ENCODE measurements at regions not wholly inside any gene's neighbourhood (a gene's known extent, or its start where the extent isn't known, plus 50 kb on each side); places are given as distances from the start of the nearest gene placed in this dataset.

DNA sequence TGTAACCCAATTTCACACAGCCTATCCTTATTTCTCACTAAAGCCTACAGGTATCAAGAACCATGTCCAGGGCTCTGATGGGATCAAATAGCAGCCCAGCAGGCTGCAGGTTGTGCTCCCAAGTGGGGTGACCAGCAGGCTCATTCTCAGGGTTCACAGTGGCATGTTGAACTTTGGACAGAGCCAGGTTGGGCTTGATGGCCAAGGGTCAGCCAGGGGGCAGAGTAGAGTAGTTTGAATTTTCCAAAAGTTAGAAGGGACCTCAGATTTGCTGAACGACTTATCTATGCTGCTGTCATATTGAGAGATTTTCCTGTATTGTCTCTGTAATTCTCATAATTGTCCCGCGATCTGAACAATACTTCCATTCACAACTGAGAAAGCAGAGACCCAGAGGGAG is 310.8 kb upstream of the BOD1L1 start:
- no peak for DNase-seq

DNA sequence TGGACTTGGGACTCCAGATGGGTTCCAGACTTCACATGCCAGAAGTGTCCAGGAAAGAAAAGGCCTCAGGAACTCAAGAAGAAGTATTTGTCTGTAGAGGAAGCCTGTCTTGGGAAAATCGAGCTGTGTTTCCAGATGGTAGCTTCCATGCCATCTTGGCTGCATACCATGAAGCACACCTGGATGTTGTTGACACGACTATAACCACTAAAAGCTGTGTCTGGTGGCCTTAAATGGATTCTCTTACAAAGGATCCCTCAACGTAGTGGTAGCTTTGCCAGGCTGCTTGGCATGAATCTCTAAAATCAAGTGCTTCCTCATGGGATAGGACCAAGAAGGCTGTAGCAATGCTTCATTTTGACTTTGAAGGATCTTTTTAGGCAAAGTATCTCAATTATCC is 313.4 kb upstream of the BOD1L1 start:
- no peak for DNase-seq

DNA sequence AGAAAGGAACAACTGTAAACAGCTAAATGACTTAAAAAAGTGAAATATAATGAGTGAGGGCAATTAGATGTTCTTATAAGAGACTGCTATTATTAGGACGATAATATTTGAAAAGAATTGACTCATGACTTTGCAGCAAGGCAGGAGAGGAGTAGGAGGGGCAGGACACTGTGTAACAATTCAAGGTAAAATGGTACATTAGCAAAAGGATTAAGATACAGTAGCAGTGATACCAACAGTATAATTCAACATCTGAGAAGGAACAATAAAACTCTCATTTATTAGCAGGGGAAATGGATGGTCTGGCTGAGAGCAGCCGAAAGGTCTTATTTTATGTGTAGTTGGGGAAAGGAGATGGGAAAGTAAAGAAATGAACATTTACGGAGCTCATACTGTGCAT is 315.5 kb upstream of the BOD1L1 start:
- no peak for DNase-seq

DNA sequence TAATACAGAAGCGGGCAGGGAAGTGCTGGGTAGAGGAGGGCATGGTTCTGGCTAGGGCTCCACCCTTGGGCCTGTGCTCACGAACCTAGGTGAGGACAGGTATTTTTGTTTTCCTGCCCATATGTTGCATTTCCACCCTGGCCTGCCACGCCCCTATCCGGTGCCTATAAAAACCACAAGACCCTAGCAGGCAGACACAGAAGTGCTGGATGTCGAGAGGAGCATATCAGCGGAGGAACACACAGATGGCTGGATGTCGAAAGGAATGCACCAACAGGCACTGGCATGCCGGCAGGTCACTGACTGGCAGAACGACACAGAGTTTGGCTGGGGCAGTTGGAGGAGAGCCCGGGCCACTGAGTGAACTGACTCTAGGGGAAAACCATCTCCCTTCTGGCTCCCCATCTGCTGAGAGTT is 316.6 kb upstream of the BOD1L1 start:
- no peak for DNase-seq

DNA sequence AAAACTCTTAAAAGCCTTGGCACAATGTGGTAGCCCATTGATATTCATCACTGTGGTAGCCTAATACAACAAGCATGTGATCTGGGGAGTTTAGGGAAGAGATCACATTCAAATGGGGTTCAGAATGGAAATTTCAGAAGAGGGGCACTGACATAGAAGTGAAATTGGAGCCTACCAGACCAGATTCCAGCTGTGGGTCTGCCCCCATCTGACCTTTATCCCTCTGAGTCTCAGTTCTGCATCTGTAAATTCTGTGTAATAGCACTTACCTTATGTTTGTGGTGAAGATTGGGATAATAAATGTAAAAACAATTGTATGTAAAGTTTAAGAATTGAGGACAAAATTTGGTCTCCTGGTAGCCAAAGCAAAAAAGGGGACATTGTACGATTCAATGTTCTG is 320.4 kb upstream of the BOD1L1 start:
- no peak for DNase-seq

DNA sequence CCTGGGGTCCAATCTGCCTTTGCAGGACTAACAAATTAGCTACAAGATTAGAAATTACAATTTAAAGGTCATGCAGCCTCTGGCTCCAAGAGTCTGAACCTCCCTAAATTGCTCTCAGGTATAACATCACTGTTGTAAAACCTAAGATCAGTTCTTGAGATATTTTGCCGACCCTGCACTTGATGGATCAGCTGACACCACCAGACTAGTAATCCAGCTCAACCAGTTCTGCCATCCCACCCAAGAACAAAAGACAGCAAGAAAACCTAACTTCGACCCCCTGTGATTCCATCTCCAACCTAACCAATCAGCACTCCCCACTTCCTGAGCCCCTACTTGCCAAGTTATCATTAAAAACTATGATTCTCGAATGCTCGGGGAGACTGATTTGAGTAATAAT is 323.0 kb upstream of the BOD1L1 start:
- DNase-seq = no peak

DNA sequence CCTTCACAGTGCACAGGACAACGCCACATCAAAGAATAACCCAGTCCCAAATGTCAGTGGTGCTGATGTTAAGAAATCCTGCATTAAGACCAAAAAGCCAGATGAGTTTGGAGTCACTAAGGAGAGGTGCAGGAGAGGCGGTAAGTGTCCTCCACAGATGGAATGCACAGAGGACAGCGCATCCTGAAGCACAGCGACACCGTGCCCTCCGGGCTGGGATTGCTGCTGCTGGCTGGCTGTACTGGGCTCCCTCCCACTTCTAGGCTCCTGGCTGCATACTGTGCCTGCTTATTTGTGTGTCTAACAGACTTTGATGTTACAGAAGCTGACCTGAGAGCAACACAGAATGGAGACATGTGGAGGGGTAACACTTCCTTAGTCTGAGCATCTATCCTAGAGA is 325.6 kb upstream of the BOD1L1 start:
- DNase-seq = no peak

DNA sequence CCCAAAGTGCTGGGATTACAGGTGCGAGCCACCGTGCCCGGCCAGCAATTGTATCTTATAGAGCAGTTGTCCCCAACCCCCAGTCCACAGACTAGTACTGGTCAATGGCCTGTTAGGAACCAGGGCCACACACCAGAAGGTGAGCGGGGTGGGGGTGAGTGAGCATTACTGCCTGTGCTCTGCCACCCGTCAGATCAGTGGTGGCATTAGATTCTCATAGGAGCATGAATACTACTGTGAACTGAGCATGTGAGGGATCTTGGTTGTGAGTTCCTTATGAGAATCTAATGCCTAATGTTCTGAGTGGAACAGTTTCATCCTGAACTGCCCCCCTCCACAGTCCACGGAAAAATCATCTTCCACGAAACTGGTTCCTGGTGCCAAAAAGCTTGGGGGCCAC is 328.0 kb upstream of the BOD1L1 start:
- DNase-seq = no peak

DNA sequence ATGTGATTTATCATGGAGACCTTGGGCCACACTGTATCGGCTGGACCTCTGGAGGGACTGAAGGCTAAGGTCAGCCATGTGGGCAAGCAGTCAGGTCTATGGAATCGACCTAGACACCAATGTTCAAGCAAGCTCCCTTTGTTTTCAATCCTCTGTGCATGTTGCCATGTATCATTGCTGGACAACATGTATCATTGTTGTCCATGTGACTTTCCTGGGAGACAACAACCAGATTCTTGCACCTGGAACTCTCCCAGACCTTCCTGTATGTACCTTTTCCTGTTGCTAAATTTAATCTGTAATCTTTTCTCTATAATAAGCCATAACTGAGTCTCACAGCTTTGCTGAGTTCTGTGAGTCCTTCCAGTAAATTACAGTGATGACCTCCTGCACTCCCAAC is 329.4 kb upstream of the BOD1L1 start:
- no peak for DNase-seq

DNA sequence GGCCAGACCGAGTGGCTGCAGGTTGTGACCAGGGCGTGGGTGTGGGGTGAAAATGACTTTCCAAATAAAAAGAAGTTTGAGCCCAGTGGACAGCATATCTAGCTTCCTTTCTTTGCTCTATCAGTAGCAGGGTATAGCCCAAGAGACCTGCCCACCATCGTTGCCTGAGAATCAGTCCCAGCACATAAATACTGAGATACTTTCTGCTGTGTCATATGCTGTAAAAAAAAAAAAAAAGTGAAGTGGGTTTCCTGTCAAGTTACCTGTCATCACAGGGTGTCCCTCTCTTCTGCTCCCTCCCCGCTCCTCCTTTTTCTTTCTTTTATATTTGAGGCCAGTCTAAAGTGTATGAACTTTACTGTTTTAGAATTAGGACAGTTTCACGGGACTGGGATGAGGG is 330.3 kb upstream of the BOD1L1 start:
- DNase-seq = no peak

DNA sequence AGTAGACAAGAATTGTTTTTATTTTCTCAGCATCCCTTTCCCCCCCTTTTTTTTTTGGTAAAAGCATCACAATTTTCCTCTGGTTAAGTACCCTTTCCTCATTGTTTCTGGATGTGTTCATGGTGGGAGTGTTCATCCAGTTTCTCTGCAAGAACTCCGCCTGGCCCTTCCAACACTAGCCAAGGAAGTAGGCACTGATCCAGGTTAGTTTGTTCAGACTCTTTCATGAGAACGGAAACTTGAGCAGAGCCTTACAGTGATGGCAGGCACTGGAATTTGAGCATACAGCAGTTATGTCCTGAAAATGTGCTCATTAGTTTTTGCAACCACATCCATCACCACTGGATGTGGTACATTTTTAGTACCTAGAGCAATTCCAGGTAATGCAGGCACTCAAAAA is 336.1 kb upstream of the BOD1L1 start:
- peak in 2 of 3 donors; percentile 21 to 37 for DNase-seq

DNA sequence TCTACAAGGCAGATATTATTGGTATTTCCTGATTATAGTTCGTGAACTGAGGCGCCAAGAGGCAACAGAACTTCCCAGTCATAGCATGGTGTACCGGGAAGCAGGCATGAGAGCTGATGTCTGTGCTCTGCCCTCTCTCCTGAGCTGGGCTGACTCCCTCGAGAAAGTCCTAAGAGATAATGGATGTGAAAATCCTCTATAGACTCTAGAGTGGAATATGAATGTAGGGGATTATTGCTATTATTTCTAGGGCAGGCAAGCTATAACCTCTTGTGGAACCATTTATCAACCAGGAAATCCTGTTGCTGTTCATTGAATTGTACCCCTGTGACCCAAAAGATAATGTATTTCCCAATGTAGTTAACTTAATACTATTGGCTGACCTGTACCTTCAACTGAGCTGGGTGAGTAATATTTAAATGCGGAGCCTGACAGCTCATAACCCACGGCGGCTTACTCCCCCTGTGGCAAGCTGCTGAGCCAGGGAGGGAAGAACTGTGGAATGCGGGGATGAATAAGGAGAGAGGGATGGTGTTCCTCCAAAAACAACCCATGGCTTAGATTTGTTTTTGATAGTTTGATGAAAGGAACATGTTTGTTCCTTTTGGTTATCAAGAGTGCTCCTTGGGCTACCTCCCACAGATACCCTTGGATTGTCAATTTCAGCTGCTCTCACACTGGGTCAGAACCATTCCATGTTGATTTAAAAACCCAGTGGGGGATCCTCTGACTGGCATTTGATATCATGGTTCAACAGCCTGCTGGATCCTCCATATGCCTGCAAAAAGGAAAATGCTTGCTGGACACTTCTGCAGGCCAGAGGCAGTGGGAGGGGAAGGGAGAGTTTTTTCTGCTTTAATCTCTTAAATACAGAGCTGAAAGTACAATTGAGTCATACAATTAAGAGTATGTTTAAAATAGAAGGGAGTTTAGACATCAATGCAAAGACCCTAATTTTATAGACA is 339.0 kb upstream of the BOD1L1 start:
- DNase-seq = peak in 1 of 3 donors; percentile 44

DNA sequence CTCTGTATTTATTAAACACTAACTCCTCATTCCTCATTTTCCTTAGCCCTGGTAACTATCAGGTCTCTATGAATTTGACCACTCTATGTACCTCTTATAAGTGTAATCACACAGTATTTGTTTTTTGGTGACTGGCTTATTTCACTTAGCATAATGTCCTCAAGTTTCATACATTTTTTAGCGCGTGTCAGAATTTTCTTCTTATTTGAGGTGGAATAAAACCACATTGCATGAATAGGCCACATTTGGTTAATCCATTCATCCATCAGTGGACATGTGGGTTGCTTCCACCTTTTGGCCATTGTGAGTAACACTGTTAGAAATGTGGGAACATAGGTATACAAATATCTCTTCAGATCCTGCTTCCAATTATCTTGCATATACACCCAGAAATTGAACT is 341.2 kb upstream of the BOD1L1 start:
- no peak for DNase-seq

DNA sequence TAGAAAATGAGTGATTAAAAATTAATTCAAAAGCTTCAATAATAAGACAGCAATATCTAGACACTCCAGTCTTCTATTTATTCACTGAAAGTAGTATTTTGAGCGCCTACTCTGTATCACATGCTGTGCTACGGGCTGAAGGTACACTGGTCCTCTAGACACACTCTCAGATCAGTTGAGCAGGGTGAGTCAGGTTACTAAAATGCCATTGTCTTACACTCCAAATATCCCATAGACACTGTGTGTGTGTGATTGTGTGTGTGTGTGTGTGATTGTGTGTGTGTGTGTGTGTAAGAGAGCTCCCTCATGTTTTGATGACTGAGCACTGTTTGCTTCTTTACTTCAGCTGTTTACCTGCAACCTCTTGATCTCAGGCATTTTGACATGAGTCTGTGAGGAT is 342.8 kb upstream of the BOD1L1 start:
- DNase-seq = no peak

DNA sequence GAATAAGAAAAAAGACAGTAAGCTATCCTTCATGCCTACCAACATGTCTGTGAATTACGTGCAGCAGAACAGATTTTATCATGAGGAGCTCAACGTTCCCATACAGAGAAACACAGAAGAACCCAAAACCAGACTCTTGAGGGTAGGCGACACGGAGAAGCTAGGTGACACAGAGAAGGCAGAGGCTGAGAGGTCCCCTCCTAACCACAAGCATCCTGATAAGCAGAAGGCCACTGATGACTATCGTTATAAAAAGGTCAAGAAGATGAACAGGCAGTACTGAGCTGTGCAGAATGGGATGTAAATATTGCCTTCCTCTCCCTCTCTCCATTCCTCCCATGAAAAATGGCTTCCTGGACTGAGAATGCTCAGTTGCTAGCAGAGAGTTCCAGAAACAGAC is 350.2 kb upstream of the BOD1L1 start:
- no peak for DNase-seq

DNA sequence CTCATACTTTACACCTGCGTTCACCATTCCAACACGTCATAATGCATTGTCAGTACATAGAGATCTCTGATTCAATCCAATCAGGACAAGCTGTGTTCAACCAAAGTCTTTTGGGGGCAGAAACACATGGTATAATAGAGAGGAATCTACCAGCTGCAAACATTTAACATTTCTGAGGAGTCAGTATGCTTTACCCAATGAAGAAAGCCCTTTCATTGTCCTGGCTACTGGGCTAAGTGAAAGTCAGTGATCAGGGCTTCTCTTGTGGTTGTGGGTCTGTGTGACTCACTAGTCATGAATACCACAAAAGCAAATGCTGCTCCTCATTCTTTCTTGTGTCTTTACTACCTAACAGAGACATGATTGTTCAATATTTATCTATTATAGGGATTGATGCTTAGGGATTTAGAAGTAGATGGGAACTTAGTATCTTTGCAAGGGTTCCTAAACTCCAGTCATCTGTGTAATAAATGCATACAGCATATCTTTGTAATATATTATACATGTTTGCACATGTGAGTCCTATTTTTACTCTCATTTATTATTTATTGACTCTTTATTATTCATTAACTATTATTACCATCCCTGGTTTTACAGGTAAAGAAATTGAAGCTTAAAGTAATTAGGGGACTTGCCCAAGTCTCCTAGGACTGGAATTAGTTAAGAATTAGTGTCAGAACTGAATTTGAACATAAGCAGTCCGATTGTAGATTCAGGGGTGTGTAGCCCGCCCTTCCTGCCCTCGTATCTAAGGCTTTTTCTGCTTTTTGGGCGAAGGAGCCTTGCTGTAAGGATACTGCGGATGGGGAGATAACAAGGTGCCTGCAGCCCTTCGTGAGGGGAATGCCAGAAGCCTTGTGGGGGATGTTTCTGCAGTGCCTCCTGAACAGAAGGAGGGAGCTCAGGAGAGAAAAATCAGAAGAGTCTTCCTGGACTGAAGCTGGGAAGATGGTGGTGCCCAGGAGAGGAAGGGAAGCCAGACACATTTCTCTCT is 353.1 kb upstream of the BOD1L1 start:
- DNase-seq = peak in 1 of 3 donors; percentile 89

DNA sequence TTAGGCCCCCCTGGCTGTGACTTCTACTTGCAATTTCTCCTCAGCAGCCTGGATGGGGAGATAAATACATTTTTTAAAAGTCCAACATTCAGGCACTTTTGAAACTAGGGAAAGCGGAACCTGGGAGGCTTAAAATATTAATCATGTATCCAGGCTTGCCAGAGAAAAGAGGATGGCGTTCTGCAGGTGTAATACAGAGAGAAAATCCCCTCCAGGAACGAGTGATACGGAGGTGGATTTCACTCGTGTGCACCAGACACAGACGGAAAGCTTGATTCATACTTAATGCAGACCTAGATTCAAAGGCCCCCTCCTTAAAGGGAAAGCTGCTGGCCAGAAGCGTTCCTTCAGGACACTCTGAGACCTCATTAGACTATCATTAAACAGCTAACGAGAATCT is 354.0 kb upstream of the BOD1L1 start:
- DNase-seq = no peak

DNA sequence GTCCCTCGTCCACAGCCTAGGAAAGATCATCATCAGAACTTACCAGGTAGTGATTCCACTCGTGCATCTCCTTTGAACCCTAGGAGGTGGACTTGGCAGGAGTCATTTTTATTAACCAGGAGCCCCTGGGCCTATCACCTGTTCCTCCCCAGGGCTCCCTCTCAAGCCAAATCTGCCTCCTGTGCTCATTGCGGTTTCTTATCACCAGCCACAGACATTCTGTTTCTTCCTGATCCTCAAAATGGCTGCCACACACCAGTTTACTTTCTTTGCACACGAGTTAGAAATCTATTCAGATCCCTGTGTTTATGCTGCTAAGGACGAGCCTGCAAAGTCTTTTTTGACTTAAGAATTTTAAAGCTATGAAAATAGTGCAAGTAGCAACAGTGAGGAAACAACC is 354.5 kb upstream of the BOD1L1 start:
- no peak for DNase-seq

DNA sequence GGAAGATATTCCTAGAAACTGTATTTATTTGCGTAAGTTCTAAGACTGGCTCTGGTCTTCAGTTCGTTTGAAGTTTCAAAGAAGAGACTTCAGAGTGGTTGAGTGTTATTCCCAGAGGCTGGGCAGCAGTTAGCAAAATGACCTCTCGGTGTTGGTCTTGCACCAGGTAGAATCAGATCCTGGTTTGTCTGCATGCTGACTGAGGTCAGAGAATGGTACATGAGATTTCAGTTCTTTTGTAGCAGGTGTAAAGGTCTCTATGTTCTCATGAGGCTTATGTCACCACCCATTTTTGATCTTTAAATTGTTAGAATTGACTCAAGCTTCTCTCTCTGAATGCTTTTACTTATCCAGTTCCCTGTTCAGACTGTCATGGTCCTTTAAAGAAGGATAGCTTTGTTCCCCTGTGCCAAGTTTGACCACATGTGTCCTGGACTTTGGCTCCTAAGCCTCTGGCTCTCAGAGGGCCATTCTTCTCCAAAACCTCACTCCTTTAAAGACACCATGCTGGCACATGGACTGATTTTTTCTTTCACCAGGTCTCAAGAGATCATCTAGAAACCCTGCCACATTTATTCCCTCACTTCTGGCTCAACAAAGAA is 355.8 kb upstream of the BOD1L1 start:
- no peak for DNase-seq

DNA sequence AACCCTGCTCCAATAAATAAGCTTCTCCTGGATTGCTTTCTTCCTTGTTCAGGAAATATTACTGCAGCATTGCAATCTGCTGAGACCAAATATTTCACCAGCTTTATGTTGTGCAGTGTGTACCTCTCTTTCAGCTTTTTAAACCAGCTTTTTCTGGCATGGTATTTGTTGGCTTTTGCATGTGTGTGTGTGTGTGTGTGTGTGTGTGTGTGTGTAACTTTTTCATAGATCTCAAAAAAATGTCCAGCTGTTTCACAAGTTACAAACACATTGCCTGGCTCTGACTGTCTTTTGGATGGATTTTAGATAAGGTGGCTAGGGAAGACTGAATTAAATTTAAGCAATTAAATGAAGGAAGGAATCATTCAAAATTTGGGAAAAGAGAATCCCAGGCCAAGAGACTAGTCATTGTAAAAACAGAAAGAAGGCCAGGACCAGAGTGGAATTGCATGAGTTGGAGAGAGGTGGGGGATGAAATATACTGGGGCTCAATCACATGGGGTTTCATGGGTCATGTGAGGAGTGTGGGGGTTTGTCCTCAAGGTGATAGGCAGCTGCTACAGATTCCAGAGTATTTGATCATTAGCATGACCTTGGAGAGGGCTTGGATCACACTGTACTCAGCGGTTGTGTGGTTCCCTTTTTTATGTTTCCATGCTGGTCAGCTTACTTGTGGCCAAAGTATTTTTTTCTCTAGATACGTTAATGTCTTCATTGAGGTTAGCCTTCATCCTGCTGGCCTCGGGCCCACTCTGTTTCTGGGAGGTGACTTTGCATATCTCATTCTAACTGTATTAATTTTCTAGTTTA is 357.7 kb upstream of the BOD1L1 start:
- peak; percentile 17 to 58 (median 47) for DNase-seq

DNA sequence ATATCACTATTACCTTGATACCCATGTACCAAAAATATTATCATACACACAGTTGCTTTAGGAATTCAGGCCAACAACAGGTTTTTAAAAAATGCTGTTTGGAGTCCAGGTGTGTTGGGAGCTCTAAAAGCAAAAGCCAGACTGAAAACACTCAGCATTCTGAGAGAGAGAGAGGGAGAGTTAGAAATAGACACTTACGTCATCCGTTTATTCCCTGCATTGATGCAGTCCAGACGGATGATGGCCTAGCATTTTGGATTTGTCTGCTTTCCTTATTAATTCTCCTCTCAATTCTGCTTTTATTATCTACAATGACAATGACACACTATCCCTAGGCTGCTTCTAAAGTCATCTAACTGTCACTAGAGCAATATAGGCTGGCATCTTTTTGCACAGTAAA is 358.3 kb upstream of the BOD1L1 start:
- DNase-seq = peak in 1 of 3 donors; percentile 44

All from muscle of back (tissue), 3 donors.